GM18858 (cell line): ENCODE measurements at regions not wholly inside any gene's neighbourhood (a gene's known extent, or its start where the extent isn't known, plus 50 kb on each side); places are given as distances from the start of the nearest gene placed in this dataset.

Experiments
- ATAC-seq: cut with Tn5 transposase; IDR thresholded peaks from one replicate; pipeline ENCODE4 v1.9.1; 2021; ENCODE audit not compliant: unreplicated experiment

DNA sequence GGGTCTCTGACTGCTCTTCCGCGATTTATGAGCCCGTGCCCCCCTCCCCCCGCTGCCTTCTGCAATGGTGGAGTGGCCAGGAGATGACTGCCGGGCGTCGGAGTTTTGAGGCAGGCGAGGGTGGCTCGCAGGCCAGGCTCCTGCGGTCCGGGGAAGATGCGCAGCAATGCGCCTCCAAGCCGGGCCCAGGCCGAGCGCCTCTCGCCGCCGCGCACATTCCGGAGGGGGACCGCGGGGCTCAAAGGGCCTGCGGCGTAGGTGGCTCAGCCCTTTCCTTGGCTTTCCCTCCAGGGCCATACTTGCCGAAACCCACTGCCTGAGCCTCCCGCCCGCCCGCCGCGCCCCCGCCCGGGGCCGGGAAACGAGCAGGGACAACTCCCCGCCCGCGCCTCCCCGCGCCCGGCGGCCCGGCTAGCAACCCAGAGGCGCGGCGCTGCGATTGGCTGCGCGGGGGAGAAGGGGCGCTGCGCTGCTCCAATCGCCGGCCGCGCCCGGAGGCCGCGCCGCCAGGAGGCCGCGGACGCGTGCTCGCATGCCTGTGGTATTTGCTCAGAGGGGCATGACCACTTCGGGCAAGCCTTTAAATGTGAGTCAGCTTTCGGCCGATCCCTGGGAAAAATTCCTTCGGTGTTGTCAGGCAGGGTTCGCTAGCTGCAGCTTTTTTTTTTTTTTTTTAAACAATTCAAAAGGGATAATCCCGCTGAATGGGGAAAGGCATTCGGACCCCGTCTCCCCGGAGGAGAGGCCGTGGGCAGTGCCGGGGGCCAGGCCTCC lies 157.9 kb upstream of the PARP11 start:
- ATAC-seq = no peak

DNA sequence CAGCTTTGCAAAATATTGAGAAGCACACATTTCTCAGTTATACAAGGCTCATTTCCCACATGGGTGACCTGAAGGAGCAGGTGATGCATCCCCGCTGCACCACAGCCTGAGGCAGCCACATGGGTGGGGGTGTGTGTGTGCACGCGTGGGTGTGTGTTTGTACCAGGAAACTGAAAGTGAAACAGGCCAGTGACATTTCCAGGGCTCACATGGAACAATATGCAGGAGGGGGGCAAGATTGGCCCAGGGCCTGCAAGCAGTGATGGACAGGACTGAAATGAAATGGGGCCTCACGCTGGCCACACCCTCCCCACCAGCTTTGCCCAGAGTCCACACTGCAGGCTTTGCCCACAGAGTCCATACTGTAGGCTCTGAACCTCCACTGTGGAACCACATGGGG lies 154.2 kb upstream of the PARP11 start:
- ATAC-seq = no peak

DNA sequence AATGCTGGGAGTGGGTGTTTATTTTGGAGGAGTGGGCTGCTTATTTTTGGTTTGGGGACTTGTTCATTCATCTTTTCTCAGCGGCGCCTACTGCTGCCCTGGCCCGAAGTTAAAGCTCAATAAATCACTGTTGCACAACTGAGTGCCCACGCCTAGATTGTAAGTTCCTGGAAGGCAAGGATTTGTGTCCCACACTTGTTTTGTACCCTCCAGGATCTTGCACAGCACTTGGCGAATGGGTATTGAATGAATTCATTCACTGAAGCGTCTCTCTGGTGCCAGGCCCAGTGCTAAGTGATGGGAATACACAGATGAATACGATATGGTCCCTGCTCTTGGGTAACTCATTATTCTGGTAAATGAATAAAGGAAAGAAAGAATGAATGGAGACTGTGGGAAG lies 153.3 kb upstream of the PARP11 start:
- ATAC-seq = no peak

DNA sequence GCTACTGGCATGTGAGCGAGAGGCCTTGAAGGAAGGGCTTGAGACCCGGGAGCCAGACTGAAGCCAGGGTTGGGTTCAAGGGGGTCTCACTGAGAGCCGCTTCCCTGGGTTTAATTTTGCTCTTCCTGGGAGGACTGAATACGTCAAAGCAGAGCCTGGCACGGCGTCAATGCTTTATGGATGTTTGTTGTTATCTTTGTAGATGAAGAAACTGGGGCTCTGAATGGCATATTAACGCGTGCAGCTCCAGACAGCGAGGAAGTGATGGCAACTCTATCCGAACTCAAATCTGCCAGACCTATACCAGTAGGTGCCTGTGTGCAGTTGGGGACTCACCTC lies 152.8 kb upstream of the PARP11 start:
- ATAC-seq = no peak

DNA sequence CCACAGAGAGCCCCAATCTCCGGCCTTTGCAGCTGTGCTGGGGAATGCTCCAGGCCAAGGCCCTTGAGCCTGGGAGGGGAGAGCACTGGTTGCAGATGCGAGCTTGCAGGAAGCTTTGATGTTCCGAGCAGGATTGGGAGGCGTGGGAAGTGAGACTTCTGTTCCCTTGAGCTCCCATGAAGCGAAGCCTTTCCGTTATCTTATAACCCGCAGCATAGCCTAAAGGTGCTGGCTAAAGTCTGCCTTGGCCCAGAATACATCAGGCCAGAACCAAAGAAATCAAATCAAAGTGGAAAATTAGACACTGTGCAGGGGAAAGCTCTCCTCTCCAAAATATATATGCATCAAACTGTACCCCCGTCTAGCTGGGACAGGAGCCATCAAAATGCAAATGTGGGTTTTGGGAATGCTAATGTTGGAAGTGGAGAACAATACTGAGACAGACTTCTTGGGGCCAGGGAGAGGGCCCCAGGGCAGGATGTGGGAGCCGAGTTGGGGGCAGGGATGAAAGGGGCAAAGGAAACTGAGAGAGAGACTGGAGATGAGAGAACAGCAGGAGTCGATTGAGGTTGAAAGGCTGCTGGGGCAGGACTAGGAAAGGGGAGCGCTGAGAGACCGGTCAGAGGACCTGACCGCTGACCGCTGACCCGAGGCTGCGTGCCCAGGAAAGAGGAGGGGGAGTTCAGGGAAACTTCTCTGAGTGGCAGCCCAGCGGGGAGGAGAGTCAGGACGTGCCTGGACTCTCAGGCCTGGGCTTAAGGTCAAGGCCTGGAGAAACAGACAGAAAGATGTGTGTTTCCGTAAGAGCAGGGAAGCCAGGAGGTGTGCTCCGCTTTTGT lies 152.2 kb upstream of the PARP11 start:
- ATAC-seq = no peak

DNA sequence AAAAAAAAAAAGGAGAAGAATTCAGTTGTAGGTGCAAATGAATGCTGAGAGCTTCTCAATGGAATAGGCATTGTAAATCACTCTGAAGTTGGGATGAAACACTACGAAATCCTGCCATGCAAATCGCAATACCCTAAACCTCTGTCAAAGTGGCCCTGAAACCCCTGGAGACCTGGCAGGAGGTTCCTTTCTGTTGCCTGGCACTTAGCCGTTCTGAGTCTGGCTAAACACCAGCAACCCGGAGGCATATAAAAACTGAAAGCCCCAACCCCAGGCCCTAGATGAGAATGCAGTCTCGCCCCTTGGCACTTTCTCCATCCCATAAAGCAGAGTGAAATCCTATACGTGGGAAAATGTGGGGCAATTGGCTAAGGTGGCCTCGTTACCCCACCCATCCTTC lies 151.5 kb upstream of the PARP11 start:
- no peak for ATAC-seq

DNA sequence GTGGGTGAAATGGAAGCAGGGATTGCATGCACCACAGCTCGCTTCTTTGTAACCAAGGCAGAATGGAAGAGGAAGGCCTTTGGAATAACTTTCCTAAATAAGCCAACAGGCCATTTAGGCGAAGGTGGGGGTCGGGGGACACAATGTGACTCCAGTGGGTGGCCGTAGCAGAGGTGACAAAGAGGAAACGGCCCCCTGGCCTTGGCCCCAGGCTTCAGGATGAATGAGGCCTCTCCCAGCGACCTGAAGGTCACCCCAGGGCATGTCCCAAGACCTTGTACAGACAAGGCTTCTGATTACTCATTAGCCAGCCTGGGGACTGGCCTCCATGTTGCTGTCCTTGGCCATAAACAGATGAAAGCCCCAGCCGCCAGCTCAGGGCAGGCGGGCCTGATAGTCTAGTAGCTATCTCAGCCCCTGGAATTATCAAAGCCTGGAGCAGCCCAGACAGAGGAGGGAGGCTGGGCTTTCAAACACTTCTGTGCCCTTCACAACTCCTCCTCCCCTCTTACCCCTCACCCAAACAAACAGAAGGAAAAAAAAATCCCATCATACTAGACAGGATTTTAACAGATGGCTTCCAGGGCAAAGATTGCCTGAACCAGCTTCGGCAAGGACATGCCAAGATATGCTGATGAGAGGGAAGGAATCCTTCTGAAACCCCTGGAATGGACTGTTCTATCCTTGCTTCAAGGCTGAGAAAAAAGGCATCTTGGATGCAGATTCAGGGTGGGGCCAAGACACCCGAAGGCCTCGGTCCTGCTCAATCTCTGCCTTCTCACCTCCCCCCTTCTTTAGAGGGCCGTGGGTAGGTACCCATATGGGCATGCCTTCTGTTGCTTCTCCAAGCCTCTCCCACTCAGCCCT lies 142.3 kb upstream of the PARP11 start:
- no peak for ATAC-seq

DNA sequence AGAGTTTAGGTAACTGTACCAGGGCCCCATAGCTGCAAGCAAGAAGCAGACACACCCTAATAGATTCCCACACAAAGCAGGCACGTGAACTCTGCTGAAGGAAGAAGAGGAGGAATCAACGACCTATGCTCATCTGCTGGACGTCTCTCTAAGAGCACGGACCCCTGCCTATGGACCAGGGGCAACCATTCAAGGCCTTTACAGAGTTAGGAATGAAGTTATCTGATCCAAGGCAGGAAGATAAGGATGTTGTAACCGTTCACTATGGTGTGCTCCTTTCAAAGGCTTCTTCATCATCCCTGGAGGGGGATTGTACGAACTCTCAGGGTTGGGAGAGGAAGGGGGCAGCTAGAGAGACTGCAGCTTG lies 141.6 kb upstream of the PARP11 start:
- ATAC-seq = no peak

DNA sequence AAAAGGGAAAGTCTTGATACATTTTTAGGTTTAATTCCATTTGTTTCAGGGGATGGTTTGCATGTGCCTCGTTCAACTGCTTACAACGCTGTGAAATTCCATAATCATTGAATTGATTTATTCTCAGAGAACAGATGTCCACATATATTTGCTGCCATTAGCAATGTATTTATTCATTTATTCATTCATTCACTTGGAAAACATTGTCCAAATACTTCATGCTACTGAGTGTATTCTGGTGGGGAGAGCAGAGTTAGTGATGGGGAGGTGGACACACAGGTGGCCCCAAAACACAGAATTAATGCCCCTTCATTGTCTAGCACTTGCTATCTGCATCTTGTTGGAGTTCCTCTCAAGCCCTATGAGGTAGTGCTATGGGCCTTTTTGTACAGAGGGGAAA lies 141.2 kb upstream of the PARP11 start:
- no peak for ATAC-seq

DNA sequence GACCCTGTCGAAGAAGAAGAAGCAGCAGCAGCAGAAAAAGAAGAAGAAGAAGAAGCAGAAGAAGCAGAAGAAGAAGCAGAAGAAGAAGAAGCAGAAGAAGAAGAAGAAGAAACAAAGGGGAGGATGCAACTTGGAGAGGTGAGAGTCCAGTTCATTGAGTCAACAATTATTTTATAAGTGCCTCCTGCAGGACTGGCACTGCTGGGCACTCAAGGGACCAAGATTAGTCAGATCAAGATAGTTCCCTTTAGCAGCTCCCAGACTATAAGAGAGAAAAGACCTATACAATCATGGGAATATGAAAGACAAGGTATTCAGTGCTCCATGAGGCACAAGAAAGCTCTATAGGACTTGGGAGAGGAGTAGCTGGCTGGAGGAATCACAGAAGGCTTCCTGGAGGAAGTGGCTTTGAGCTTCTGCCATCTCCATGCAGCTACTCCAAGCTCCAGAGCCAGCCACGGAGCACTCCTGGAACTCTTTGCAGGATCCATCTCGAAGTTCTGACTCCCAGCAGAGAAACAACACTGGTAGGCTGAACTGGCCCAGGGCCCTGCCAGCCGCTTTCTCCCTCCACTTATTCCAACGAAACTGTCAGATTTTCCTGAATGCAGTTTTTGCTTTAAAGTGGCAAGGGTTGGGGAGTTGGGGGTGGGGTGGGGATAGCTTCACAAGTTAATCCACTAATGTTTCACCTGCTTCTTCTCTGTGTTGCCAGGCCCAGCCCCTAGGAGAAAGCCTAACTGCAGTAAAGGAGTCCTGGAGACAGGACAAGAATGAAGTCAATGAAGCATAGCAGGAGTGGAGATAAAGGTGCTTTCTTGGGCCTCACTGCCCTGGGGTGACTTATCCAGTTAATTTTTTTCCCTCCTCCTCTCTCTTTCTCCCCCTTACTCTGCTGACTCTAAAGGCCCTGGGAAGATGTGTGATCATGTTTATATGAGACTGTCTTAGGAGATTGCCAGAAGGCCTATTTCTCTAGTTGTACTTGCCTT lies 140.1 kb upstream of the PARP11 start:
- ATAC-seq = no peak

DNA sequence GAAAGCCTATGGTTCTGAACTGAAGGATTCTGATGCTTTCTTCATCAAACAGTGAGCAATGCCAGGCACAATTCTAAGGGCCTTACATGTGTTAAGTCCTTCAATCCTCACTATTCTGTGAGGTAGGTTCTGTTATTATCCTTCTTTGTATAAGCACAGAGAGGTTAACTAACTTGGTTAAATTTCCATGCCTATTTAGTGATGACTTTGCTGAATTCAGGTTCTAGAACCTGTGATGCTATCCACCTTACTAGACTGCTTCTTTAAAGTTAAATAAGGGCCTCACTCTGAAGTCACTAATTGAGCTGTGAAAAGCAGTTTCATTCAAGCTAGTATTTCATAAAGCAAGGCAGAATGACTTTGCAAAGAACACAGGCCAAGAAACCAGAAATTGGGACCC lies 138.9 kb upstream of the PARP11 start:
- ATAC-seq = no peak

DNA sequence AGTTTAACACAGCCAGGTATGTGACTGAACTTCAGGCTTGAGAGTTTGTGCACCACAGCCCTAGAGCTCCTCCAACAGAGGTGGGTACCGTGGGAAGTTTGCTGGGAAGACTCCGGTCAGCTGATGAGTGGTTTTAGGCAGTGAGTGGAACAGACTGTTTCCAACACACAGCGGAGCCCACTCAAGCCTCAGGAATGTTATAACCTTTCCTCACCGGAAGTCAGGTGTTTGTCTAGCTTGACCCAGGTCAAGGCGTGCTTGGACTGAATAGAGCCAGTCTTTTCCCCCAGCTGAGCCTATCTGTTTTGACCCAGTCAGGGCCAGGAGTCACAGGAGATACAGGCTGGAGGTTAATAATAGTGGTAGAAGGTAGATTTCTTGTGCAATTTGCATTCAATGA lies 138.4 kb upstream of the PARP11 start:
- ATAC-seq = no peak

DNA sequence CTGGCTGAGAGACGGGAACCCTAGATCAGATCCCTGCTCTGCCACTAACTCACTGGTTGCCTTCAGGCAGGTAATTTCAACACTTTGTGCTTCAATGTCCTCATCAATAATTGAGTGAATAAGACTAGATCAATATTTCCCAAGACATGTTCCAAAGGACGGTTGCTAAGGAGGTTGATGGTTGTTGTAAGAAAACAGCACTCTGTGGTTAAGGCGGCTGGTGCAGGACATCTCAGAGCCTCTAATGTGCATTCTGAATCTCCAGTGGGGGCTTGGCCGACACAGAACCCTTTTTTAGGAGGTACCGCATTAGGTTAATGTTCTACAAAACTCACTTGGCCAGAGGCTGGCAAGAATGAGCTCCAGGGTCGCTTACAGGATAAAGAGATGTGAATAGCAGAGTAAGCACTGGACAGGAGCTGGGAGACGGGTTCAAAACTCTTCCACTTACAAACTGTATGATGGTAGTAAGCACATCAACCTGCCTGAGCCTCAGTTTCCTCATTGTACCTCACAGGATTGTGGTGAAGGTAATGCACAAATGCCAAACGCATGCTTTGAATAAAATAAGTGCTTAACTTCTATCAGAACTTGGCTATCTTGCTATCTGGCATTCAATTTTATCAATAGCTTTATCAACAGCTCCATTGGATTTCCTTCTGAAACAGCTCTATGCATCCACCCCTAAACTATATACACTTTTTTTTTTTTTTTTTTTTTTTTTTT lies 136.9 kb upstream of the PARP11 start:
- no peak for ATAC-seq

DNA sequence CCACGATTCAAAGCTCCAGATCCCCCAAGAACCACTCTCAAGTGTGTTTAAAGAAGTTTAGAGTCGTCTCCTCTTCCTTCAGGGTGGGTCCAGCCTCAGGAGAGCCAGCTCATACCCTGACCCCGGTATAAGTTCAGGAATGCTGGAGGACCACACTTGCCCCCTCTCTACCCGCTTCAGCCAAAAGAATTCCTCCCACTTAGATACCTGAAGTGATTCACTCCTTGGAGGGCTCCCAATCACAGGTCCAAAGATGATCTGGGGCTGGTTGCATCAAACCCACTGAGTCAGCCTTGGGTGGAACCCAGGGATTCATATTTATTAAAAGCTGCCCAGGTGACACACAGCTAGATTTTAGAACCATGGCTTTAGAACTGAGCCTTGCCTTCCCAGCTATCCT lies 133.5 kb upstream of the PARP11 start:
- no peak for ATAC-seq

DNA sequence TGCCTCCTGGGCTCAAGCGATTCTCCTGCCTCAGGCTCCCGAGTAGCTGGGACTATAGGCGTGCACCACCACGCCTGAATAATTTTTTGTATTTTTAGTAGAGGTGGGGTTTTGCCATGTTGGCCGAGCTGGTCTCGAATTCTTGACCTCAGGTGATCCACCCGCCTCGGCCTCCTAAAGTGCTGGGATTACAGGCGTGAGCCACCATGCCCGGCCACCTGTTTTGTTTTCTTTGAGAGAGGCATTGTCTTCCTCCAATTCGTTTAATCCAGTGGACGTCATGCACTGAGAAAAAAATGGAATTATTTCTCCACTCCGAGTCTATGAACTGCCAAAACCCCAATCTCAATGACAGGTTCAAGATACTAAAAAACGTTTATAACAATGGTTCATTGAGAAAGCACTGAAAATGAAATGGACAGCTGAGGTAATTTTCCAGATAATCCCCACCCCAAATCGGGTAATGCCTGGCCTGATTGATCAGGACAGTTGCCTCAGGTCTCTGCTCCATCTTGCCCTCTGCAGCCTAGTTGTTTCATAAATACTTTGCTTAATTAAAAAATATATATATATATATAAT lies 132.7 kb upstream of the PARP11 start:
- no peak for ATAC-seq

DNA sequence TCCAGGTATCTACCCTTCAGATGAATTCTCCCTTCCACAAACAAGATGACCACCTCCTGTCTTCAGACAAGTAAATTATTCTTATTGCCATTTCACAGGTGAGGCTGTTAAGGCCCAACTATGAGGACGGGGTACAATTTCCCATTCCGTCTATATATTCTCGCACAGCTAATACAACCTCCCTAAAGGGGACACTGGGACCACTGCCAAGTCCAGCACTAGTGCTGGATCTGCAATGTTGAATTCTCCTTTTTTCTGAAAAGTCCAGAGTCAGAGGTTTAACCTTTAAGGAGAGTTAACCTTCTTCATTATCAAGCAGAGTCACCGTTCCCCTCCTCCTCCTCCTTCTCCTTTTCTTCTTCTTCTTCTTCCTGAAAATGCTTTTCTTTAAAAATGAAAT lies 130.4 kb upstream of the PARP11 start:
- ATAC-seq = no peak

DNA sequence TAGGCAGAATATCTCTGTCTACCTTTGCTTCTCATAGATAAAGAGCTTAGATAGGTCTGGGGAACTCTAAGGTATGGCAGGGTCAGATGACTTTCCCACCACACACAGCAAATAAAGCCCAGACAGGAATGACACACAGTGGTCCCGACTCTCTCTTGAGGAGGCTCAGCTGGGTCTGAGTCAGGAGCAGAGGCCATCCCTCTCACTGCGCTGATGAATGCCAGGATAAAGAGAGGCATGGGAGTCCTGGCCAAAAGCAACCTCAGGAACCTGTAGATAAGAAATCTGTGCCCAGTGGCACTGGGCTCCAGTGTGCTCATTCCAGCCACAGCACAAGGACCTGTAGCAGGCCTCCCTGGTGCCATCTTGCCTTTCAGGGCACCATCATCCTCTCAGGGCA lies 129.4 kb upstream of the PARP11 start:
- ATAC-seq = no peak

DNA sequence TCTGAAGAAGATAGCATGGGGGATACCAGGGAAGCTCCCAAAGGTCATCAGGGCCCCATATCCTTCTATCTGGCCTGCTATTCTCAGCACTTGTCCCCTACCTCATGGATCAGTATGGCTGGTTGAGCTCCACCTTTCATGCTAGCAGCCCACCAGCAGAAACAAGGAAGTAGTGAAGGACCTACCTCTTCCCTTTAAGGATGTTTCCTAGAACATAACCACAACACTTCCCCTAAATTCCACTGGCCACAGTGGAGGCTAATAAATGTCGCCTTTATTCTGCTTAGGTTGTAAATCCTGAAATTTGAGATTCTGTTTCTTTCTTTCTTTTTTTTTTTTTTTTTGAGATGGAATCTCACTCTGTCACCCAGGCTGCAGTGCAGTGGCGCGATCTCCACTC lies 128.6 kb upstream of the PARP11 start:
- no peak for ATAC-seq

DNA sequence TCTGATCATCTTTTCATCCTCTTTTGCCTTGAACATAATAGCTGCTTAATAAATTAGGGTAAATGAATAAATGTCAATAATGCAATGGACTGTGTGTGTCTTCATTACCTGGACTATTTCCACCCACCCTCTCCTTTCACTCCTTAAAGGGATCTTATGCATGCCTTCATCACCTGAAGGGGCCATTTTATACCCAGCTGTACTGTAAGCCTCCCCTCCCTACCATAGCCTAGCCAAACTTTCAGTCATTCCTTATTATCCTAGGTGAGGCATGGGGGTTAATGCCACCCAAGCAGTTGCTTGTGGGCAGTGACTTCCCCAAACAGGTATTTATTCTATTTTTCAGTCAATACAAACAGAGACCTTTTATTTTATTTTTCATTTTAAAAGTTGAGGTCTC lies 127.8 kb upstream of the PARP11 start:
- ATAC-seq = no peak

DNA sequence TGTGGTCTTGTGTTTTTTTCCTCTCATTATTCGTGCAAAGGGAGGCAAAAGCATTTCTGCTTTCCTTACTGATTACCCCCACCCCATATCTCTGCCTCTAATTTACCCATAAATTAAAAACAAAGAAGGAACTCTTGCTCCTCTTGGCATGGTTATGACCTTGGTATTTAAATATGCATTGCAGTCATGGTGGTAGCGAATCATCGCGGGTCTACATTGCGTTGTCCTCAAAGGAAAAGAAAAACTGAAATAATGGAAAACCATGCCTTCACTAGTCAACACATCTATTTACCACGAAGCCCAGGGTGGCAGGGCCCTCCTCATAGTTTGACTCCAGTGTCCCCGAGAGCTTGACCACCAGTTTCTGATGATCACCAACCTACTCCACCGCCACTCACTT lies 126.7 kb upstream of the PARP11 start:
- ATAC-seq = no peak
